Loucy (cell line): ENCODE measurements at regions not wholly inside any gene's neighbourhood (a gene's known extent, or its start where the extent isn't known, plus 50 kb on each side); places are given as distances from the start of the nearest gene placed in this dataset.

Source experiments
- H2AFZ ChIP-seq: fragments of 200-600 bp; sonication (generic); 2 replicates; pipeline ENCODE4 v1.6.0; 2016; ENCODE audit warnings: antibody characterized with exemption, mild to moderate bottlenecking, low read length, moderate library complexity
- H3F3A ChIP-seq: fragments of 200-600 bp; 2 replicates; pipeline ENCODE4 v1.6.0; 2016; ENCODE audit warnings: antibody characterized with exemption, low read depth, mild to moderate bottlenecking
- H3K27me3 ChIP-seq: fragments of 200-600 bp; sonication (generic); 2 replicates; pipeline ENCODE4 v1.6.1; 2014; ENCODE audit warnings: low read length, mild to moderate bottlenecking; ENCODE audit not compliant: insufficient read depth, poor library complexity, severe bottlenecking
- H3K36me3 ChIP-seq: fragments of 200-600 bp; sonication (generic); 2 replicates; pipeline ENCODE4 v1.6.1; 2016; ENCODE audit warnings: low read length; ENCODE audit not compliant: insufficient read depth
- H3K4me1 ChIP-seq: fragments of 200-600 bp; sonication (generic); 2 replicates; pipeline ENCODE4 v1.5.1; 2014; ENCODE audit warnings: low read length, mild to moderate bottlenecking; ENCODE audit not compliant: insufficient read depth, poor library complexity, severe bottlenecking
- H3K4me2 ChIP-seq: fragments of 200-600 bp; sonication (generic); 2 replicates; pipeline ENCODE4 v1.6.0; 2014; ENCODE audit warnings: antibody characterized with exemption, low read length, low read depth, mild to moderate bottlenecking; ENCODE audit not compliant: poor library complexity, severe bottlenecking
- H3K4me3 ChIP-seq: fragments of 200-600 bp; sonication (generic); 2 replicates; pipeline ENCODE4 v1.5.1; 2014; ENCODE audit warnings: low read length, mild to moderate bottlenecking, mixed read lengths; ENCODE audit not compliant: poor library complexity, severe bottlenecking
- H3K79me2 ChIP-seq: fragments of 200-600 bp; sonication (generic); 2 replicates; pipeline ENCODE4 v1.6.1; 2014; ENCODE audit warnings: low read length; ENCODE audit not compliant: insufficient read depth
- H3K9ac ChIP-seq: fragments of 200-600 bp; sonication (generic); 2 replicates; pipeline ENCODE4 v1.6.0; 2014; ENCODE audit warnings: mild to moderate bottlenecking, low read depth, low read length, moderate library complexity; ENCODE audit not compliant: poor library complexity, severe bottlenecking
- H3K9me2 ChIP-seq: fragments of 200-600 bp; sonication (generic); replicated peaks from 2 replicates; pipeline ENCODE4 v1.6.1; 2016; ENCODE audit warnings: low read depth, low read length, mixed read lengths
- H3K9me3 ChIP-seq: fragments of 200-600 bp; sonication (generic); 2 replicates; pipeline ENCODE4 v1.6.1; 2014; ENCODE audit warnings: mild to moderate bottlenecking, antibody characterized with exemption, low read length, low read depth; ENCODE audit not compliant: insufficient read depth
- H4K20me1 ChIP-seq: fragments of 200-600 bp; sonication (generic); 2 replicates; pipeline ENCODE4 v1.6.0; 2014; ENCODE audit warnings: antibody characterized with exemption, low read length, mild to moderate bottlenecking; ENCODE audit not compliant: insufficient read depth, poor library complexity, severe bottlenecking
- CTCF ChIP-seq: fragments of 200-600 bp; sonication (generic); conservative IDR thresholded peaks from 2 replicates; pipeline ENCODE4 v1.5.1; 2014; ENCODE audit warnings: mild to moderate bottlenecking, antibody characterized with exemption, low read length
- EZH2phosphoT487 ChIP-seq: fragments of 200-600 bp; IDR thresholded peaks from 2 replicates; pipeline ENCODE4 v1.6.1; 2018; ENCODE audit warnings: antibody characterized with exemption, mild to moderate bottlenecking, moderate library complexity, borderline replicate concordance

- H3K27me3 ChIP-seq = no peaks in the 10 kb centered on the region
- H3K9ac ChIP-seq = no peak overlapping the region
- H4K20me1 ChIP-seq = no peaks in the 10 kb centered on the region
- no peaks in the 10 kb centered on the region for H3F3A ChIP-seq
- TF ChIP-seq EZH2phosphoT487 (no peak), CTCF (no peak)
- H3K4me3 ChIP-seq = no peak overlapping the region
- no peaks in the 10 kb centered on the region for H3K9me3 ChIP-seq
- no peaks in the 10 kb centered on the region for H3K4me1 ChIP-seq
- H3K9me2 ChIP-seq = no peaks in the 10 kb centered on the region
- no peaks in the 10 kb centered on the region for H3K79me2 ChIP-seq
- H2AFZ ChIP-seq = no peak overlapping the region
- no peak overlapping the region for H3K4me2 ChIP-seq
- H3K36me3 ChIP-seq = no peaks in the 10 kb centered on the region
Measured at GRCh38 chr16:73864868-73865267, 431.7 kb upstream of the PSMD7 start.

GRCh38 chr16:73858326-73858725 is 438.3 kb upstream of the PSMD7 start:
- Histone ChIP-seq H3K4me3 (no peak overlapping the region), H3K9ac (no peak overlapping the region), H3K4me2 (no peak overlapping the region), H3K27me3 (no peaks in the 10 kb centered on the region), H3K79me2 (no peaks in the 10 kb centered on the region), H3K9me3 (no peaks in the 10 kb centered on the region), H3K4me1 (no peaks in the 10 kb centered on the region), H4K20me1 (no peaks in the 10 kb centered on the region), H3K9me2 (no peaks in the 10 kb centered on the region), H3K36me3 (no peaks in the 10 kb centered on the region), H3F3A (no peaks in the 10 kb centered on the region), H2AFZ (no peak overlapping the region)
- no peak for TF ChIP-seq EZH2phosphoT487
- TF ChIP-seq CTCF = no peak

GRCh38 chr16:73853968-73854367 is 442.6 kb upstream of the PSMD7 start:
- Histone ChIP-seq H3K36me3 (no peaks in the 10 kb centered on the region), H3K4me3 (no peak overlapping the region), H3K27me3 (no peaks in the 10 kb centered on the region), H4K20me1 (no peaks in the 10 kb centered on the region), H3K9me3 (no peaks in the 10 kb centered on the region), H3K79me2 (no peaks in the 10 kb centered on the region), H3K9ac (no peak overlapping the region), H2AFZ (no peak overlapping the region), H3K4me1 (no peaks in the 10 kb centered on the region), H3K9me2 (no peaks in the 10 kb centered on the region), H3F3A (no peaks in the 10 kb centered on the region), H3K4me2 (no peak overlapping the region)
- TF ChIP-seq CTCF (no peak), EZH2phosphoT487 (no peak)
